ENCODE measurements at regions not wholly inside any gene's neighbourhood (a gene's known extent, or its start where the extent isn't known, plus 50 kb on each side); places are given as distances from the start of the nearest gene placed in this dataset.

DNA sequence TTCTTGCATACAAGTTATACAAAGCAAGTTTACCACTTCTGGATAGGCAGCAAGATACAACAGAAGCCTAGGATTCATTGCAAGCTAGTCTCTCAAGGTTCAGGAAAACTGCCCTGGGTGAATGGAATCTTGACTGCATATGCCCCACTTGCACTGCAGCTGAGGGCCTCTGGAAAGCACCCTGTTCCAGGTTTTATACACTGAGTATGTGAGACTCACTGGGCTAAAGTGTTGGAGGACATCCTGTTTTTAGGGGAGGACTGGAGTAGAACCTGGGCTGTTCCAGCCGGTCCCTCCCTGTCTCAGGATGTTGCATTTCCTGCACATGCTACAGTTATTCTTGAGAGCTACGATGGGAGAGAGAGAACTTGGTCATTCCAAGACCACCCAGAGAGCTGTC, 168.5 kb upstream of the NUDT6 start (continued):
- TF ChIP-seq BMI1 (IDR thresholded peaks at IDR 0.05; ENCODE audit: borderline replicate concordance), result no peak
- no peak for TF ChIP-seq SREBF1 (IDR thresholded peaks at IDR 0.05; ENCODE audit: low read length)
- TF ChIP-seq ELK1 (IDR thresholded peaks at IDR 0.05; ENCODE audit: low read depth, low read length), result no peak
- TF ChIP-seq, protein P1, sequence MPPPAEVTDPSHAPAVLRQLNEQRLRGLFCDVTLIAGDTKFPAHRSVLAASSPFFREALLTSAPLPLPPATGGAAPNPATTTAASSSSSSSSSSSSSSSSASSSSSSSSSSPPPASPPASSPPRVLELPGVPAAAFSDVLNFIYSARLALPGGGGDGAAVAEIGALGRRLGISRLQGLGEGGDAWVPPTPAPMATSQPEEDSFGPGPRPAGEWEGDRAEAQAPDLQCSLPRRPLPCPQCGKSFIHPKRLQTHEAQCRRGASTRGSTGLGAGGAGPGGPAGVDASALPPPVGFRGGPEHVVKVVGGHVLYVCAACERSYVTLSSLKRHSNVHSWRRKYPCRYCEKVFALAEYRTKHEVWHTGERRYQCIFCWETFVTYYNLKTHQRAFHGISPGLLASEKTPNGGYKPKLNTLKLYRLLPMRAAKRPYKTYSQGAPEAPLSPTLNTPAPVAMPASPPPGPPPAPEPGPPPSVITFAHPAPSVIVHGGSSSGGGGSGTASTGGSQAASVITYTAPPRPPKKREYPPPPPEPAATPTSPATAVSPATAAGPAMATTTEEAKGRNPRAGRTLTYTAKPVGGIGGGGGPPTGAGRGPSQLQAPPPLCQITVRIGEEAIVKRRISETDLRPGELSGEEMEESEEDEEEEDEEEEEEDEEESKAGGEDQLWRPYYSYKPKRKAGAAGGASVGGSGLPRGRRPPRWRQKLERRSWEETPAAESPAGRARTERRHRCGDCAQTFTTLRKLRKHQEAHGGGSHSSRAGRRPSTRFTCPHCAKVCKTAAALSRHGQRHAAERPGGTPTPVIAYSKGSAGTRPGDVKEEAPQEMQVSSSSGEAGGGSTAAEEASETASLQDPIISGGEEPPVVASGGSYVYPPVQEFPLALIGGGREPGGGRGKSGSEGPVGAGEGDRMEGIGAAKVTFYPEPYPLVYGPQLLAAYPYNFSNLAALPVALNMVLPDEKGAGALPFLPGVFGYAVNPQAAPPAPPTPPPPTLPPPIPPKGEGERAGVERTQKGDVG (CRISPR knock-in tag; IDR thresholded peaks at IDR 0.05), result no peak
- TF ChIP-seq, protein P2, sequence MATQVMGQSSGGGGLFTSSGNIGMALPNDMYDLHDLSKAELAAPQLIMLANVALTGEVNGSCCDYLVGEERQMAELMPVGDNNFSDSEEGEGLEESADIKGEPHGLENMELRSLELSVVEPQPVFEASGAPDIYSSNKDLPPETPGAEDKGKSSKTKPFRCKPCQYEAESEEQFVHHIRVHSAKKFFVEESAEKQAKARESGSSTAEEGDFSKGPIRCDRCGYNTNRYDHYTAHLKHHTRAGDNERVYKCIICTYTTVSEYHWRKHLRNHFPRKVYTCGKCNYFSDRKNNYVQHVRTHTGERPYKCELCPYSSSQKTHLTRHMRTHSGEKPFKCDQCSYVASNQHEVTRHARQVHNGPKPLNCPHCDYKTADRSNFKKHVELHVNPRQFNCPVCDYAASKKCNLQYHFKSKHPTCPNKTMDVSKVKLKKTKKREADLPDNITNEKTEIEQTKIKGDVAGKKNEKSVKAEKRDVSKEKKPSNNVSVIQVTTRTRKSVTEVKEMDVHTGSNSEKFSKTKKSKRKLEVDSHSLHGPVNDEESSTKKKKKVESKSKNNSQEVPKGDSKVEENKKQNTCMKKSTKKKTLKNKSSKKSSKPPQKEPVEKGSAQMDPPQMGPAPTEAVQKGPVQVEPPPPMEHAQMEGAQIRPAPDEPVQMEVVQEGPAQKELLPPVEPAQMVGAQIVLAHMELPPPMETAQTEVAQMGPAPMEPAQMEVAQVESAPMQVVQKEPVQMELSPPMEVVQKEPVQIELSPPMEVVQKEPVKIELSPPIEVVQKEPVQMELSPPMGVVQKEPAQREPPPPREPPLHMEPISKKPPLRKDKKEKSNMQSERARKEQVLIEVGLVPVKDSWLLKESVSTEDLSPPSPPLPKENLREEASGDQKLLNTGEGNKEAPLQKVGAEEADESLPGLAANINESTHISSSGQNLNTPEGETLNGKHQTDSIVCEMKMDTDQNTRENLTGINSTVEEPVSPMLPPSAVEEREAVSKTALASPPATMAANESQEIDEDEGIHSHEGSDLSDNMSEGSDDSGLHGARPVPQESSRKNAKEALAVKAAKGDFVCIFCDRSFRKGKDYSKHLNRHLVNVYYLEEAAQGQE (IDR thresholded peaks at IDR 0.05; ENCODE audit: low read depth, low read length), result no peak
- no peak for TF ChIP-seq MEF2B (IDR thresholded peaks at IDR 0.05; ENCODE audit: partially characterized antibody, poor library complexity, severe bottlenecking)
